Stimulated activated CD4-positive, alpha-beta T cell treated with anti-CD3 and anti-CD28 coated beads, Interleukin-2, amount 100 ng/mL, for 48 hours (primary cell): ENCODE measurements at regions not wholly inside any gene's neighbourhood (a gene's known extent, or its start where the extent isn't known, plus 50 kb on each side); places are given as distances from the start of the nearest gene placed in this dataset.

Experiments
- DNase-seq, 2 donors: peaks; one replicate each; pipeline ENCODE4 v3.0.0-alpha.2; 2020

GRCh38 chr13:103794526-103794925, 728.3 kb upstream of the SLC10A2 start:
- no peak for DNase-seq

- no peak for DNase-seq
Measured at GRCh38 chr13:103788061-103788652, 721.9 kb upstream of the SLC10A2 start.

- DNase-seq, result no peak
Measured at GRCh38 chr13:103772576-103772975, 706.4 kb upstream of the SLC10A2 start.

GRCh38 chr13:103762523-103762922, 696.3 kb upstream of the SLC10A2 start:
- DNase-seq, result no peak

- DNase-seq, result no peak
Measured at GRCh38 chr13:103759361-103759760, 693.1 kb upstream of the SLC10A2 start.

- DNase-seq, result no peak
Measured at GRCh38 chr13:103758222-103758621, 692.0 kb upstream of the SLC10A2 start.

GRCh38 chr13:103757361-103757760, 691.1 kb upstream of the SLC10A2 start:
- DNase-seq, result no peak

GRCh38 chr13:103754783-103755182, 688.6 kb upstream of the SLC10A2 start:
- no peak for DNase-seq

- no peak for DNase-seq
Measured at GRCh38 chr13:103734837-103735236, 668.6 kb upstream of the SLC10A2 start.

- no peak for DNase-seq
Measured at GRCh38 chr13:103731959-103732358, 665.7 kb upstream of the SLC10A2 start.

- DNase-seq, result no peak
Measured at GRCh38 chr13:103730407-103730806, 664.2 kb upstream of the SLC10A2 start.

- no peak for DNase-seq
Measured at GRCh38 chr13:103726808-103727207, 660.6 kb upstream of the SLC10A2 start.

- DNase-seq, result no peak
Measured at GRCh38 chr13:103716718-103717117, 650.5 kb upstream of the SLC10A2 start.

GRCh38 chr13:103715335-103715734, 649.1 kb upstream of the SLC10A2 start:
- DNase-seq, result no peak

- no peak for DNase-seq
Measured at GRCh38 chr13:103703246-103703645, 637.0 kb upstream of the SLC10A2 start.

- no peak for DNase-seq
Measured at GRCh38 chr13:103698000-103698399, 631.8 kb upstream of the SLC10A2 start.

- no peak for DNase-seq
Measured at GRCh38 chr13:103695320-103695719, 629.1 kb upstream of the SLC10A2 start.

GRCh38 chr13:103694471-103694870, 628.3 kb upstream of the SLC10A2 start:
- DNase-seq, result no peak

- no peak for DNase-seq
Measured at GRCh38 chr13:103694033-103694432, 627.8 kb upstream of the SLC10A2 start.

GRCh38 chr13:103692442-103692841, 626.2 kb upstream of the SLC10A2 start:
- DNase-seq, result no peak

- DNase-seq, result no peak
Measured at GRCh38 chr13:103676329-103676728, 610.1 kb upstream of the SLC10A2 start.

- no peak for DNase-seq
Measured at GRCh38 chr13:103671547-103671946, 605.3 kb upstream of the SLC10A2 start.

- no peak for DNase-seq
Measured at GRCh38 chr13:103663996-103664395, 597.8 kb upstream of the SLC10A2 start.

- no peak for DNase-seq
Measured at GRCh38 chr13:103656311-103656710, 590.1 kb upstream of the SLC10A2 start.

- DNase-seq, result no peak
Measured at GRCh38 chr13:103640606-103641005, 574.4 kb upstream of the SLC10A2 start.

- DNase-seq, result no peak
Measured at GRCh38 chr13:103639326-103639725, 573.1 kb upstream of the SLC10A2 start.
